HuH-7 (cell line): ENCODE measurements at regions not wholly inside any gene's neighbourhood (a gene's known extent, or its start where the extent isn't known, plus 50 kb on each side); places are given as distances from the start of the nearest gene placed in this dataset.
"Not testable (repeated sequence)": the region's sequence is repeated elsewhere in the genome, so short reads cannot be mapped to it uniquely, and the experiment has no call there.

Source experiments
- DNase-seq: peaks from one replicate; pipeline ENCODE4 v3.0.0; 2011; ENCODE audit warnings: low spot score

- DNase-seq = no peak
Measured at GRCh38 chr15:31487811-31488436, 161.3 kb downstream of the KLF13 start.

- DNase-seq = peak; percentile 80
Measured at GRCh38 chr15:31488437-31489204, 162.0 kb downstream of the KLF13 start.

- no peak for DNase-seq
Measured at GRCh38 chr15:31489281-31489680, 162.6 kb downstream of the KLF13 start.

GRCh38 chr15:31489801-31490646 is 163.4 kb downstream of the KLF13 start:
- DNase-seq = peak; percentile 74

- DNase-seq = no peak
Measured at GRCh38 chr15:31494786-31495185, 168.2 kb downstream of the KLF13 start.

GRCh38 chr15:31495281-31495680 is 168.6 kb downstream of the KLF13 start:
- no peak for DNase-seq

- DNase-seq = no peak
Measured at GRCh38 chr15:31497838-31498237, 171.2 kb downstream of the KLF13 start.

- DNase-seq = no peak
Measured at GRCh38 chr15:31498329-31498728, 171.7 kb downstream of the KLF13 start.

- DNase-seq = no peak
Measured at GRCh38 chr15:31498756-31499155, 172.1 kb downstream of the KLF13 start.

- no peak for DNase-seq
Measured at GRCh38 chr15:31499236-31499952, 172.8 kb downstream of the KLF13 start.

GRCh38 chr15:31499953-31500765 is 173.5 kb downstream of the KLF13 start:
- no peak for DNase-seq

GRCh38 chr15:31500766-31501449 is 174.3 kb downstream of the KLF13 start:
- DNase-seq = no peak

GRCh38 chr15:31501536-31502157 is 175.0 kb downstream of the KLF13 start:
- no peak for DNase-seq

GRCh38 chr15:31502541-31503229 is 176.1 kb downstream of the KLF13 start:
- DNase-seq = no peak

- DNase-seq = no peak
Measured at GRCh38 chr15:31503256-31503655, 176.6 kb downstream of the KLF13 start.

GRCh38 chr15:31503758-31504461 is 177.3 kb downstream of the KLF13 start:
- no peak for DNase-seq

GRCh38 chr15:31504462-31504839 is 177.8 kb downstream of the KLF13 start:
- no peak for DNase-seq

GRCh38 chr15:31507573-31507972 is 180.9 kb downstream of the KLF13 start:
- DNase-seq = not testable (repeated sequence)

- no peak for DNase-seq
Measured at GRCh38 chr15:31508656-31509055, 182.0 kb downstream of the KLF13 start.
